NAMALWA (cell line): ENCODE measurements at regions not wholly inside any gene's neighbourhood (a gene's known extent, or its start where the extent isn't known, plus 50 kb on each side); places are given as distances from the start of the nearest gene placed in this dataset.
"Not testable (repeated sequence)": the region's sequence is repeated elsewhere in the genome, so short reads cannot be mapped to it uniquely, and the experiment has no call there.

Experiments
- DNase-seq: peaks from one replicate; pipeline ENCODE4 v3.0.0-alpha.2; 2015; ENCODE audit warnings: low spot score

DNA sequence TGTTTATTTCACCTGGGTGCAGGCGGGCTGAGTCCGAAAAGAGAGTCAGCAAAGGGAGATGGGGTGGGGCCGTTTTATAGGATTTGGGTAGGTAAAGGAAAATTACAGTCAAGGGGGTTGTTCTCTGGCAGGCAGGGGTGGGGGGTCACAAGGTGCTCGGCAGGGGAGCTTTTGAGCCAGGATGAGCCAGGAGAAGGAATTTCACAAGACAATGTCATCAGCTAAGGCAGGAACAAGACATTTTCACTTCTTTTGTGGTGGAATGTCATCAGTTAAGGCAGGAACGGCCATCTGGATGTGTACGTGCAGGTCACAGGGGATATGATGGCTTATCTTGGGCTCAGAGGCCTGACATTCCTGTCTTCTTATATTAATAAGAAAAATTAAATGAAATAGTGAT is 115.8 kb upstream of the KCNJ3 start:
- not testable (repeated sequence) for DNase-seq

- not testable (repeated sequence) for DNase-seq
Measured at GRCh38 chr2:154583274-154583673, 115.2 kb upstream of the KCNJ3 start.

DNA sequence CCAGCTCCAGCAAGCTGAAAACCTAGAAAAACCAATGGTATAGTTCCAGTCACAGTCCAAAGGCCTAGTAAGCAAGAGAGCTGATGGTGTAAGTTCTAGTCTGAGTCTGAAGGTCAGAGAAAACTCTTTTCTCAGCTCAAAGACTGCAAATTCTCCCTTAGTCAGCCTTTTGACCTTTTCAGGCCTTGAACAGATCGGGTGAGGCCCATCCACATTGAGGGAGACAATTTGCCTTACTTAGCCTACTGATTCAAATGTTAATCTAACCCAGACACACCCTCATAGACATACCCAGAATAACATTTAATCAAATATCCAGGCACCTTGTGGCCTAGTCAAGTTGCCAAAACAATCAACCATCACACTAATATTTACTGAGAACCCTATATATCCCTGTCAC is 110.8 kb upstream of the KCNJ3 start:
- DNase-seq = no peak

GRCh38 chr2:154588838-154589237 is 109.7 kb upstream of the KCNJ3 start:
- DNase-seq = no peak

DNA sequence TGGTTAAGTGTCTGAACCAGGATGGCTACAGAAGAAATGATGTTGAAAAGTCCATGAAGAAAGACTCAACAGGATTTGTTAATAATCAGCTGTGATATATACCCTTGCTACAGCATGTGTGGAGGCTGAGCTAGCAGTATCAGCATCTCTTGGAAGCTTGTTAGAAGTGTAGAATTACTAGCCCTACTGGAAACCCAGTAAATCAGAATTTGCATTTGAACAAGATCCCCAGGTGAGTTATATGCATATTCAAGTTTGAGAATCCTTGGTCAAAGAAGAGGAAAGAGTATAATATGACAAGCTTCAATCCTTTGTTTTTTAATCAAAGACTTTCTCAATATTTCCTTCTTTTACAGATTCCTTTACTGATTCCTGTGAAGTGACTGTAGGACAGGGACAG is 109.0 kb upstream of the KCNJ3 start:
- no peak for DNase-seq

DNA sequence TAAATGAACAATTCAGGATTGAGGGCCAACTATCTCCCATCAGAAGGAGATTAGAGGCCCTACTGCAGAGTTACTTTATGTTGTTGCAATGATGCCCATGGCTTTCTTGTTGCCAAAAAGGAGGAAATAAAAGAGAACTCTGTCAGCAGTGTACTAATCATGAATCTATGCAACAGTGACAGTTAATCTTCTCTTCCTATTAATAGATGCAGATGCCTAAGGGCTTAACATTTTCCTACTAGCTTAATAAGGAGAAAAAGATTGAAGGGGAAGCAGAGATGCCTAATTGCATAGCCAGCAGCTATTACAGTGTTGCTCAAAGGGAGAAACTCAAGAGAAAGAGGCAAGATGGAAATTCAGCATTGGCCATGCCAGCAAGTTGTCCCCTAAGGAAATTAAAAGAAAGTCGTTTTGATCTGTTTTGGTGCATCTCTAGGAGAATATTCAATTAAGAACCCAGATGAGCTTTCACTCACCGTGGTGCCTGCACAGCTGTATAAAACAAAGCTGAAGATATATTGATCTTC is 107.1 kb upstream of the KCNJ3 start:
- DNase-seq = no peak

DNA sequence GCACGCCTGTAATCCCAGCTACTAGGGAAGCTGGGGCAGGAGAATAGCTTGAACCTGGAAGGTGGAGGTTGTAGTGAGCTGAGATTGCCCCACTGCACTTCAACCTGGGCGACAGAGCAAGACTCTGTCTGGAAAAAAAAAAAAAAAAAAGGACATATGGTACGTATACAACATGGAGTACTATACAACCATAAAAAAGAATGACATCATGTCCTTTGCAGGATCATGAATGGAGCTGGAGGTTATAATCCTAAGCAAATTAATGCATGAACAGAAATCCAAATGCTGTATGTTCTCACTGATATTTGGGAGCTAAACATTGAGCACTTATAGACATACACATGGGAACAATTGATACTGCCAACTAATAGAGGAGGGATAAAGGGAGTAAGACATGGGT is 99.3 kb upstream of the KCNJ3 start:
- DNase-seq = no peak

DNA sequence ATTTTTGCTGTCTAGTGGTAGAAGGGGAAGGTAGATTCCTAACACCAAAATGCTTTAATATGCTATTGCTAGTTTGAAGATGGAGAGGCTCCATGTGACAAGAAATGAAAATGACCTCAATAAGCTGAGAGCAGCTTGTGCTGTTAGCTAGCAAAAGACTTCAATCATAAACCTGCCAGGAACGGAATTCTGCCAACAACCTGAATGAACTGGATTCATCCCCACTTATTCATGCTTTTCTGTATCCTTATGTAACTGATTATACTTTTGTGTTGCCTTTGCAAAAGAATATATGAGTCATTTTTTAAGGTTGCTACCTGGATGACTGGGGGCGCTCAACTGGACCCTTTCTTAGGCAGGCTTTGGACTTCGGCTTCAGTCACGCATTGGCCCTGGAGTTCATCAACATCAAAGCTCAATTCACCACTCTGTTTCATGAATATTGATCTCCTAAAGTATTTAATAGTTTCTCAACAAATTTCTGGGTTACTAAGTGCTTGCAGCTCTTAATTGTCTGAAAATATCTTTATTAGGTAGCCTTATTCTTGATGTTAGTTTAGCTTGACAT is 97.5 kb upstream of the KCNJ3 start:
- no peak for DNase-seq

GRCh38 chr2:154603682-154604081 is 94.8 kb upstream of the KCNJ3 start:
- no peak for DNase-seq

- DNase-seq = no peak
Measured at GRCh38 chr2:154608438-154608837, 90.1 kb upstream of the KCNJ3 start.

- no peak for DNase-seq
Measured at GRCh38 chr2:154614906-154615305, 83.6 kb upstream of the KCNJ3 start.

GRCh38 chr2:154616659-154617058 is 81.8 kb upstream of the KCNJ3 start:
- DNase-seq = no peak

- DNase-seq = no peak
Measured at GRCh38 chr2:154620471-154620870, 78.0 kb upstream of the KCNJ3 start.

DNA sequence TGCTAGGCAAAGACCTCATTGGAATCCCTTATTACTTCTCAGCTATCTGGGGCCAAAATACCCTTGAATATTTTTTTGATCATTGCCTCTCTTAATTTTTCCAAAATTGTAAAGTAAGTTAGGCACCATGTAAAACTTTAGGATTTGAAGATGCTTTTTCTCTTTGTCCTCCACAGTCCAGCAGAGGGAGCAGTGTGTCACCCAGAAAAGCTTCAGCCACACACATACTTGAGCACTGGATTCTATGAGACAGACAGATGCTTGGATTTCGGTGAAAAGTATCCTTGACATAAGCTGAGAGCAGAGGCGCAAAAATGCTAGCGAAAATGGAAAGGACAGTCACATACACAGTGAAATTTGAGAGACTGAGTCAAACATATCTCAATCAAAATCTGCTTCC is 74.7 kb upstream of the KCNJ3 start:
- DNase-seq = peak; percentile 75

DNA sequence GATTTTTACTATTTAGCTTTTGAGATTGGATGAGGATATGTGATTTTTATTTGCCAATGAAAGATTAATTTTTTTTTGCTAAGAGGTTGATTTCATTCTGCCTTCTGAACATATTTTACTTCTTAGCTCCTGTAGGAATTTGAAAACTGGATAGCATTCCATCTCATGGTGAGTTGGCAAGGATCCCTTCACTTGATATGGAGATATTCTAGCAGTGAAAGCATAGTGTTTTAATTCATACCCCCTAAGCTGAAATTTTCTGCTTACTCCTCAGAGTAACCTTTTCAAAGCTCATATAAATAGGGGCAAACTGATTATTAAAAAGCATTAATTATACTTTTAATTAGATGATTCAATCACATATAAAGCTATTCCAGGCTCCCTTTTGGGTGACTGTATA is 61.0 kb upstream of the KCNJ3 start:
- DNase-seq = no peak

DNA sequence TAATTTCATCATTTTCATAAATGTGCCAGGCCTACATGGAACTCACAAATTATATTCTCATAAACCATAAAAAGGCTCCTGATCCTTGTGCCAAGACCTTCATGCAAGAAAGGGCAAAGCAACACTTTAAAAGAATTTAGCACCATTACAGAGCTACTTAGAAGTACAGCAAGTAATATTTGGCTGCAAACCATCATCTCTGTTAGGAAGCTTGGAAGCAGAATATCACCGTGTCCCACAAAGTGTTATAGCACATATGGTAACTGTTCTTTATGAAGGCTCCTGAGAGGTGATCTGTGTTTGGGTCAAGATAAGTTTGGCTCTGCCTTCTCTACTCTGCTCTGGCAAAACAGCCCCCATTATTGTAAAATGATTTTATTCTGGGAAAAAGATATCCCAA is 59.7 kb upstream of the KCNJ3 start:
- DNase-seq = no peak

- DNase-seq = no peak
Measured at GRCh38 chr2:154640000-154640399, 58.5 kb upstream of the KCNJ3 start.
